CD4-positive, CD25-positive, alpha-beta regulatory T cell (primary cell): ENCODE measurements at regions not wholly inside any gene's neighbourhood (a gene's known extent, or its start where the extent isn't known, plus 50 kb on each side); places are given as distances from the start of the nearest gene placed in this dataset.
"Not testable (repeated sequence)": the region's sequence is repeated elsewhere in the genome, so short reads cannot be mapped to it uniquely, and the experiment has no call there.

Experiments
- ATAC-seq, 2 donors: fragments of 150-1000 bp; cut with Tn5 transposase; one replicate each; pipeline ENCODE4 v1.10.0; 2021; ENCODE audit warnings: low read depth in 2 of 2, moderate number of reproducible peaks in 2 of 2, moderate library complexity in 1 of 2
- DNase-seq, 3 donors: peaks; one replicate each; pipeline versions ENCODE4 v3.0.0 to v3.0.0-alpha.2; 2012 to 2022; ENCODE audit warnings: mixed read lengths in 1 of 3
- H3K27ac ChIP-seq: one replicate; pipeline ENCODE4 v1.7.0; 2013; ENCODE audit warnings: mild to moderate bottlenecking, low read length; ENCODE audit not compliant: insufficient read depth, poor library complexity, severe bottlenecking
- H3K27me3 ChIP-seq: one replicate; pipeline ENCODE4 v1.7.0; 2013; ENCODE audit warnings: low read length; ENCODE audit not compliant: control insufficient read depth, insufficient read depth
- H3K36me3 ChIP-seq: one replicate; pipeline ENCODE4 v1.7.0; 2013; ENCODE audit warnings: mild to moderate bottlenecking, low read length, moderate library complexity; ENCODE audit not compliant: control insufficient read depth, insufficient read depth
- H3K4me1 ChIP-seq: 2 replicates; pipeline ENCODE4 v1.7.0; 2013; ENCODE audit warnings: mild to moderate bottlenecking, low read length; ENCODE audit not compliant: insufficient read depth, control insufficient read depth, poor library complexity, severe bottlenecking
- H3K4me3 ChIP-seq: one replicate; pipeline ENCODE4 v1.7.0; 2013; ENCODE audit warnings: low read depth, mild to moderate bottlenecking, low read length, moderate library complexity
- H3K9me3 ChIP-seq, 2 experiments: 1 replicate in 1 of 2; 2 replicates in 1 of 2; pipeline ENCODE4 v1.7.0; 2013; ENCODE audit warnings: low read length in 2 of 2, mild to moderate bottlenecking in 1 of 2, moderate library complexity in 1 of 2; ENCODE audit not compliant: control insufficient read depth in 2 of 2
- H3K27ac Mint-ChIP-seq, 3 donors: one replicate each; pipeline ENCODE4 v1.8.0; 2020 to 2022; ENCODE audit warnings: mild to moderate bottlenecking in 3 of 3, mixed read lengths in 3 of 3, moderate library complexity in 2 of 3
- H3K27me3 Mint-ChIP-seq: one replicate; pipeline ENCODE4 v1.8.0; 2022; ENCODE audit warnings: mild to moderate bottlenecking, mixed read lengths
- H3K36me3 Mint-ChIP-seq: one replicate; pipeline ENCODE4 v1.8.0; 2020; ENCODE audit warnings: mixed read lengths
- H3K4me1 Mint-ChIP-seq, 4 donors: one replicate each; pipeline ENCODE4 v1.8.0; 2020 to 2022; ENCODE audit warnings: mixed read lengths in 4 of 4, mild to moderate bottlenecking in 1 of 4
- H3K4me3 Mint-ChIP-seq, 4 donors: one replicate each; pipeline ENCODE4 v1.8.0; 2020 to 2022; ENCODE audit warnings: mild to moderate bottlenecking in 4 of 4, mixed read lengths in 4 of 4, moderate library complexity in 3 of 4
- H3K9me3 Mint-ChIP-seq, 7 donors: one replicate each; pipeline ENCODE4 v1.8.0; 2020 to 2022; ENCODE audit warnings: mixed read lengths in 7 of 7, mild to moderate bottlenecking in 3 of 7, moderate library complexity in 2 of 7

GRCh38 chr3:78322780-78323179 is 1282.9 kb downstream of the ROBO2 start:
- DNase-seq: no peak
- H3K36me3 ChIP-seq: no peaks in the 10 kb centered on the region
- no peak overlapping the region for H3K27ac Mint-ChIP-seq
- no peaks in the 10 kb centered on the region for H3K36me3 Mint-ChIP-seq
- H3K4me3 Mint-ChIP-seq: no peak overlapping the region
- no peak overlapping the region for H3K4me3 ChIP-seq
- no peaks in the 10 kb centered on the region for H3K27me3 Mint-ChIP-seq
- H3K27ac ChIP-seq: no peak overlapping the region
- H3K4me1 ChIP-seq: no peaks in the 10 kb centered on the region
- no peaks in the 10 kb centered on the region for H3K9me3 ChIP-seq
- peaks cover 3 to 44% (median 12%) of the 10 kb centered on the region in 7 donors for H3K9me3 Mint-ChIP-seq
- no peaks in the 10 kb centered on the region for H3K27me3 ChIP-seq
- no peak for ATAC-seq
- H3K4me1 Mint-ChIP-seq: no peaks in the 10 kb centered on the region

- H3K9me3 Mint-ChIP-seq: peaks cover 4 to 19% (median 6%) of the 10 kb centered on the region in 7 donors
- H3K9me3 ChIP-seq: peaks cover 3 to 5% of the 10 kb centered on the region in 2 experiments
- no peaks in the 10 kb centered on the region for H3K4me1 Mint-ChIP-seq
- no peak overlapping the region for H3K27ac ChIP-seq
- H3K4me1 ChIP-seq: no peaks in the 10 kb centered on the region
- ATAC-seq (no peak), DNase-seq (no peak)
- H3K4me3 Mint-ChIP-seq: no peak overlapping the region
- no peaks in the 10 kb centered on the region for H3K36me3 ChIP-seq
- no peaks in the 10 kb centered on the region for H3K27me3 ChIP-seq
- H3K4me3 ChIP-seq: no peak overlapping the region
- no peaks in the 10 kb centered on the region for H3K27me3 Mint-ChIP-seq
- H3K27ac Mint-ChIP-seq: no peak overlapping the region
- H3K36me3 Mint-ChIP-seq: no peaks in the 10 kb centered on the region
Observed at GRCh38 chr3:78337801-78338211, 1297.9 kb downstream of the ROBO2 start.

GRCh38 chr3:78338405-78338804 is 1298.5 kb downstream of the ROBO2 start:
- Histone ChIP-seq H3K27ac (no peak overlapping the region), H3K36me3 (no peaks in the 10 kb centered on the region), H3K27me3 (no peaks in the 10 kb centered on the region), H3K4me1 (no peaks in the 10 kb centered on the region), H3K4me3 (no peak overlapping the region), H3K9me3 (peaks cover 3 to 5% of the 10 kb centered on the region in 2 experiments)
- DNase-seq (no peak), ATAC-seq (no peak)
- Mint-ChIP-seq H3K36me3 (no peaks in the 10 kb centered on the region), H3K27me3 (no peaks in the 10 kb centered on the region), H3K4me1 (no peaks in the 10 kb centered on the region), H3K27ac (no peak overlapping the region), H3K4me3 (no peak overlapping the region), H3K9me3 (peaks cover 4 to 19% (median 6%) of the 10 kb centered on the region in 7 donors)

GRCh38 chr3:78343221-78343620 is 1303.3 kb downstream of the ROBO2 start:
- H3K9me3 Mint-ChIP-seq: peaks cover 0 to 16% (median 8%) of the 10 kb centered on the region in 7 donors
- H3K27ac Mint-ChIP-seq: no peak overlapping the region
- no peaks in the 10 kb centered on the region for H3K4me1 Mint-ChIP-seq
- H3K4me3 ChIP-seq: no peak overlapping the region
- DNase-seq (no peak), ATAC-seq (no peak)
- peaks cover 0 to 5% of the 10 kb centered on the region in 2 experiments for H3K9me3 ChIP-seq
- no peaks in the 10 kb centered on the region for H3K36me3 Mint-ChIP-seq
- no peaks in the 10 kb centered on the region for H3K27me3 Mint-ChIP-seq
- no peaks in the 10 kb centered on the region for H3K27me3 ChIP-seq
- H3K4me1 ChIP-seq: no peaks in the 10 kb centered on the region
- H3K4me3 Mint-ChIP-seq: no peak overlapping the region
- no peak overlapping the region for H3K27ac ChIP-seq
- H3K36me3 ChIP-seq: no peaks in the 10 kb centered on the region

GRCh38 chr3:78344267-78344666 is 1304.4 kb downstream of the ROBO2 start:
- H3K27ac ChIP-seq, H3K36me3 ChIP-seq, H3K27me3 ChIP-seq, H3K27me3 Mint-ChIP-seq, H3K27ac Mint-ChIP-seq, ATAC-seq, H3K9me3 ChIP-seq, H3K4me3 ChIP-seq, H3K36me3 Mint-ChIP-seq, DNase-seq, H3K4me1 ChIP-seq, H3K4me1 Mint-ChIP-seq, H3K4me3 Mint-ChIP-seq: not testable (repeated sequence)
- H3K9me3 Mint-ChIP-seq: peaks cover 0 to 16% (median 8%) of the 10 kb centered on the region in 7 donors

GRCh38 chr3:78344918-78345317 is 1305.0 kb downstream of the ROBO2 start:
- Mint-ChIP-seq H3K27me3 (no peaks in the 10 kb centered on the region), H3K27ac (no peak overlapping the region), H3K4me3 (no peak overlapping the region), H3K4me1 (no peaks in the 10 kb centered on the region), H3K36me3 (no peaks in the 10 kb centered on the region), H3K9me3 (peaks cover 0 to 20% (median 8%) of the 10 kb centered on the region in 7 donors)
- H3K27ac ChIP-seq: no peak overlapping the region
- ATAC-seq (no peak), DNase-seq (no peak)
- H3K36me3 ChIP-seq: no peaks in the 10 kb centered on the region
- no peaks in the 10 kb centered on the region for H3K4me1 ChIP-seq
- no peaks in the 10 kb centered on the region for H3K27me3 ChIP-seq
- peaks cover 0 to 5% of the 10 kb centered on the region in 2 experiments for H3K9me3 ChIP-seq
- no peak overlapping the region for H3K4me3 ChIP-seq

GRCh38 chr3:78347176-78347575 is 1307.3 kb downstream of the ROBO2 start:
- Mint-ChIP-seq H3K27ac (no peak overlapping the region), H3K4me3 (no peak overlapping the region), H3K4me1 (no peaks in the 10 kb centered on the region), H3K27me3 (no peaks in the 10 kb centered on the region), H3K36me3 (no peaks in the 10 kb centered on the region), H3K9me3 (peaks cover 0 to 19% (median 7%) of the 10 kb centered on the region in 7 donors)
- Histone ChIP-seq H3K4me3 (no peak overlapping the region), H3K9me3 (peaks cover 0 to 2% of the 10 kb centered on the region in 2 experiments), H3K27ac (no peak overlapping the region), H3K36me3 (no peaks in the 10 kb centered on the region), H3K27me3 (no peaks in the 10 kb centered on the region), H3K4me1 (no peaks in the 10 kb centered on the region)
- DNase-seq: no peak
- ATAC-seq: no peak

GRCh38 chr3:78348664-78349063 is 1308.8 kb downstream of the ROBO2 start:
- Mint-ChIP-seq H3K4me3 (no peak overlapping the region), H3K9me3 (peaks cover 2 to 20% (median 7%) of the 10 kb centered on the region in 7 donors), H3K36me3 (no peaks in the 10 kb centered on the region), H3K27ac (no peak overlapping the region), H3K4me1 (no peaks in the 10 kb centered on the region), H3K27me3 (no peaks in the 10 kb centered on the region)
- ATAC-seq: no peak
- H3K4me3 ChIP-seq: no peak overlapping the region
- no peaks in the 10 kb centered on the region for H3K27me3 ChIP-seq
- no peaks in the 10 kb centered on the region for H3K4me1 ChIP-seq
- H3K36me3 ChIP-seq: no peaks in the 10 kb centered on the region
- peaks cover 0 to 4% of the 10 kb centered on the region in 2 experiments for H3K9me3 ChIP-seq
- DNase-seq: no peak
- H3K27ac ChIP-seq: no peak overlapping the region
